WTC11 (cell line): ENCODE measurements at regions not wholly inside any gene's neighbourhood (a gene's known extent, or its start where the extent isn't known, plus 50 kb on each side); places are given as distances from the start of the nearest gene placed in this dataset.

ENCODE experiments used
- ATAC-seq: fragments of 200-7000 bp; cut with Tn5 transposase; 2 replicates; pipeline ENCODE4 v1.10.0; 2021; ENCODE audit warnings: mild to moderate bottlenecking, moderate library complexity
- CTCF ChIA-PET: fragments of 300-600 bp; sonication (Branson Sonifier 250); formaldehyde crosslinking; loops from one replicate; lab custom pipeline; 2021; ENCODE audit warnings: antibody characterized with exemption; lab: Charles Lee
- POLR2A ChIA-PET: fragments of 350-600 bp; sonication (Branson Sonifier 250); formaldehyde crosslinking; loops from one replicate; lab custom pipeline; 2021; ENCODE audit warnings: antibody characterized with exemption; lab: Charles Lee
- DNase-seq: peaks from one replicate; pipeline ENCODE4 v3.0.0; 2021; ENCODE audit warnings: low spot score
- H3K27ac Mint-ChIP-seq: 2 replicates; pipeline ENCODE4 v1.8.0; 2021; ENCODE audit warnings: mixed read lengths
- H3K27me3 Mint-ChIP-seq: 2 replicates; pipeline ENCODE4 v1.8.0; 2021; ENCODE audit warnings: low read depth, mild to moderate bottlenecking, moderate library complexity, mixed read lengths
- H3K36me3 Mint-ChIP-seq: 2 replicates; pipeline ENCODE4 v1.8.0; 2021; ENCODE audit warnings: mixed read lengths
- H3K4me1 Mint-ChIP-seq: 2 replicates; pipeline ENCODE4 v1.8.0; 2022; ENCODE audit warnings: mixed read lengths
- H3K4me3 Mint-ChIP-seq: 2 replicates; pipeline ENCODE4 v1.8.0; 2021; ENCODE audit warnings: mild to moderate bottlenecking, moderate library complexity, mixed read lengths
- H3K9me3 Mint-ChIP-seq: 2 replicates; pipeline ENCODE4 v1.8.0; 2021; ENCODE audit warnings: mixed read lengths
- EMX1 ChIP-seq: fragments of 250-450 bp; sonication (Bioruptor Pico); IDR thresholded peaks from 2 replicates; pipeline ENCODE4 v1.8.0; 2021; ENCODE audit warnings: mild to moderate bottlenecking
- FOXK1 ChIP-seq: sonication (generic); formaldehyde crosslinking; IDR thresholded peaks from 2 replicates; pipeline ENCODE4 v1.8.0; 2022; ENCODE audit warnings: mild to moderate bottlenecking, moderate library complexity, missing genetic modification reagents
- HMGA2 ChIP-seq: fragments of 250-450 bp; sonication (Bioruptor Pico); IDR thresholded peaks from 2 replicates; pipeline ENCODE4 v1.4.0; 2021; ENCODE audit warnings: mild to moderate bottlenecking, moderate library complexity
- MXD4 ChIP-seq: fragments of 250-450 bp; sonication (Bioruptor Pico); IDR thresholded peaks from 2 replicates; pipeline ENCODE4 v1.8.0; 2021; ENCODE audit warnings: mild to moderate bottlenecking, moderate library complexity, borderline replicate concordance
- RORB ChIP-seq: fragments of 250-450 bp; sonication (Bioruptor Pico); IDR thresholded peaks from 2 replicates; pipeline ENCODE4 v1.9.0; 2021; ENCODE audit warnings: mild to moderate bottlenecking
- SP1 ChIP-seq: sonication (generic); formaldehyde crosslinking; conservative IDR thresholded peaks from 2 replicates; pipeline ENCODE4 v1.8.1; 2022; ENCODE audit warnings: missing genetic modification reagents
- TCF7 ChIP-seq: sonication (generic); formaldehyde crosslinking; IDR thresholded peaks from 2 replicates; pipeline ENCODE4 v1.8.0; 2022; ENCODE audit warnings: mild to moderate bottlenecking, low read depth, missing genetic modification reagents, moderate library complexity
- TEAD1 ChIP-seq: sonication (generic); formaldehyde crosslinking; IDR thresholded peaks from 2 replicates; pipeline ENCODE4 v1.8.0; 2022; ENCODE audit warnings: mild to moderate bottlenecking, missing genetic modification reagents
- TP53 ChIP-seq: sonication (generic); formaldehyde crosslinking; IDR thresholded peaks from 2 replicates; pipeline ENCODE4 v1.8.1; 2023; ENCODE audit warnings: mild to moderate bottlenecking, missing genetic modification reagents
- ZNF671 ChIP-seq: fragments of 250-450 bp; sonication (Bioruptor Pico); IDR thresholded peaks from 2 replicates; pipeline ENCODE4 v1.8.0; 2021; ENCODE audit warnings: mild to moderate bottlenecking
- TF ChIP-seq, protein P1 (sequence below): sonication (generic); formaldehyde crosslinking; IDR thresholded peaks from 2 replicates; pipeline ENCODE4 v1.8.1; 2023; ENCODE audit warnings: mild to moderate bottlenecking, missing genetic modification reagents
- TF ChIP-seq, protein P2 (sequence below): sonication (generic); formaldehyde crosslinking; conservative IDR thresholded peaks from 2 replicates; pipeline ENCODE4 v1.8.1; 2022; ENCODE audit warnings: mild to moderate bottlenecking, missing genetic modification reagents
- TF ChIP-seq, protein P3 (sequence below): sonication (generic); formaldehyde crosslinking; IDR thresholded peaks from 2 replicates; pipeline ENCODE4 v1.8.0; 2022; ENCODE audit warnings: missing genetic modification reagents
- TF ChIP-seq, protein P4 (sequence below): sonication (generic); formaldehyde crosslinking; IDR thresholded peaks from 2 replicates; pipeline ENCODE4 v1.8.0; 2022; ENCODE audit warnings: mild to moderate bottlenecking, missing genetic modification reagents
- TF ChIP-seq, protein P5 (sequence below): fragments of 250-450 bp; sonication (Bioruptor Pico); conservative IDR thresholded peaks from 2 replicates; pipeline ENCODE4 v1.9.0; 2021; ENCODE audit warnings: mild to moderate bottlenecking

DNA sequence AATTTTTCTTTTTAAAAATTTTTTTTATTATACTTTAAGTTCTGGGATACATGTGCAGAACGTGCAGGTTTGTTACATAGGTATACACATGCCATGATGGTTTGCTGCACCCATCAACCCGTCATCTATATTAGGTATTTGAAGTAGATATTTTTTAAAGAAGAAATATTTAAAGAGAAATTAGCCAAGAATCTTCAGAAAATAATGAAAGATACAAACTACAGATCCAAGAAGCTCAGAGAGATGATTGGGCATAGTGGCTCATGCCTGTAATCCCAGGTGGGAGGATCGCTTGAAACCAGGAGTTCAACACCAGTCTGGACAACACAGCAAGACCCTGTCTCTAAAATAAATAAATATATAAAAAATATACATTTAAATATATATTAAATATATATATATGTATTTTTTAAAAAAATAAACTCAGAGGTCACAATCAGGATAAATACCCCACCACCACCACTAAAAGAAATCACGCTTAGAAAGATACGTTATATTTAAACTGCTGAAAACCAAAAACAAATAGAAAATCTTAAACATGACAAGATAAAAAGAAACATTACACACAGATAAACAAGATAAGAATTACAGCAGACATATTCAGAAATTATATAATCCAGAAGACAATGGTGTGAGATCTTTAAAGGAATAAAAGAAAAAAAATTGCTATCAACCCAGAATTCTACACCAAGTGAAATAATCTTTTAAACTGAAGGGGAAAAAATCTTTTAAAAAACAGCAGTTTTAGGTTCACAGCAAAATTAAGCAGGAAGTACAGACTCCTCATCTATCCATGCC is 57.5 kb downstream of the CSF2 start:
- H3K9me3 Mint-ChIP-seq, result no peaks in the 10 kb centered on the region
- H3K27ac Mint-ChIP-seq, result no peak overlapping the region
- peaks cover 2% of the 10 kb centered on the region; the same call in 1 of the 2 replicates for H3K27me3 Mint-ChIP-seq
- ChIA-PET CTCF (no interaction called here), POLR2A (interaction anchor here (0.5 kb wide), 1 partner anchor 70 kb away, joined by 3 read pairs; no protein-coding TSS in a partner anchor)
- H3K36me3 Mint-ChIP-seq, result no peaks in the 10 kb centered on the region
- TF ChIP-seq HMGA2 (CRISPR knock-in tag) (peak; percentile 28; the same call in 1 of the 2 replicates), TEAD1 (no peak)
- TF ChIP-seq, protein P1, sequence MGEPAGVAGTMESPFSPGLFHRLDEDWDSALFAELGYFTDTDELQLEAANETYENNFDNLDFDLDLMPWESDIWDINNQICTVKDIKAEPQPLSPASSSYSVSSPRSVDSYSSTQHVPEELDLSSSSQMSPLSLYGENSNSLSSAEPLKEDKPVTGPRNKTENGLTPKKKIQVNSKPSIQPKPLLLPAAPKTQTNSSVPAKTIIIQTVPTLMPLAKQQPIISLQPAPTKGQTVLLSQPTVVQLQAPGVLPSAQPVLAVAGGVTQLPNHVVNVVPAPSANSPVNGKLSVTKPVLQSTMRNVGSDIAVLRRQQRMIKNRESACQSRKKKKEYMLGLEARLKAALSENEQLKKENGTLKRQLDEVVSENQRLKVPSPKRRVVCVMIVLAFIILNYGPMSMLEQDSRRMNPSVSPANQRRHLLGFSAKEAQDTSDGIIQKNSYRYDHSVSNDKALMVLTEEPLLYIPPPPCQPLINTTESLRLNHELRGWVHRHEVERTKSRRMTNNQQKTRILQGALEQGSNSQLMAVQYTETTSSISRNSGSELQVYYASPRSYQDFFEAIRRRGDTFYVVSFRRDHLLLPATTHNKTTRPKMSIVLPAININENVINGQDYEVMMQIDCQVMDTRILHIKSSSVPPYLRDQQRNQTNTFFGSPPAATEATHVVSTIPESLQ, result no peak
- no peak for ATAC-seq
- no peak overlapping the region for H3K4me3 Mint-ChIP-seq
- no peak for DNase-seq
- no peaks in the 10 kb centered on the region for H3K4me1 Mint-ChIP-seq

DNA sequence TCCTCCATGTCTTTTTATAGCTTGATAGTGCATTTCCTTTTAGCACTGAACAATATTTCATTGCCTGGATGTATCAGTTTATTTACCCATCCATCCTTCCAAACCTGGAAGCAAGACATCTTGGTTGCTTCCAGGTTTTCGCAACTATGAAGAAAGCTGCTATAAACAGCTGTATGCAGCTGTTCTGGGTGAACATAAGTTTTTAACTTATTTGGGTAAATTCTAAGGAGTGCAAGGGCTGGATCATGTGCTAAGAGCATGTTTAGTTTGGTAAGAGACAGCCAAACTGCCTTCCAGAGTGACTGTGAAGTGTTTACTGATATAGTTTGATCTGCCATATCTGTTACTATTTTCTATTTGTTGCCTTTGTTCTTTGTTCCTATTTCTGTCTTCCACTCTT is 58.5 kb downstream of the CSF2 start:
- Mint-ChIP-seq H3K36me3 (no peaks in the 10 kb centered on the region), H3K4me1 (no peaks in the 10 kb centered on the region), H3K4me3 (no peak overlapping the region), H3K9me3 (no peaks in the 10 kb centered on the region), H3K27ac (no peak overlapping the region), H3K27me3 (peaks cover 2% of the 10 kb centered on the region; the same call in 1 of the 2 replicates)
- CTCF ChIA-PET, result no interaction called here
- no peak for ATAC-seq
- DNase-seq, result no peak
- TF ChIP-seq MXD4 (CRISPR knock-in tag), result no peak
- TF ChIP-seq, all 79 proteins: peak for 0
- POLR2A ChIA-PET, result no interaction called here

DNA sequence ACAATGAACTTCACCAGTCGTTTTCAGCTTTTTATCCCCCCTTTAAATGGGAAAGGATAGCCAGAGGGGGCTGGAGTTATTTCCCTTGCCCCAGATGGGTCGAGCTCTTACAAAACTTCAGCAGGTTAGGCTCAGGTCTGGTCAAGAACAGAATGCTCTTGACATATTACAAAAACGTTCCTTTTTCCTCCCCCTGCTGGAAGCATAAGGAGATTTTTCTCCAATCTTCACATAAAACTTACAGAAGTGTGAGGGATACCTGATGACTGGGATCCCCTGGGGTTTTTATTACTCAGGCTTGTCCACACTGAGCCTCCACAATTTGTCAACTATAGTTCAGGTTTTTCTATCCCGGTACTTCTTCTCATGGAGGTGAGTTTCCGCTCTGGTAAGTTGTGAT is 60.8 kb downstream of the CSF2 start:
- H3K36me3 Mint-ChIP-seq, result no peaks in the 10 kb centered on the region
- no peaks in the 10 kb centered on the region; the same call in 1 of the 2 replicates for H3K27me3 Mint-ChIP-seq
- no peaks in the 10 kb centered on the region for H3K4me1 Mint-ChIP-seq
- CTCF ChIA-PET, result interaction anchor here (1.0 to 1.3 kb wide), 2 partner anchors 25 to 69 kb away, joined by 3 to 5 read pairs; no protein-coding TSS in a partner anchor
- TF ChIP-seq SP1 (CRISPR knock-in tag) (no peak), FOXK1 (CRISPR knock-in tag) (no peak)
- TF ChIP-seq, protein P2, sequence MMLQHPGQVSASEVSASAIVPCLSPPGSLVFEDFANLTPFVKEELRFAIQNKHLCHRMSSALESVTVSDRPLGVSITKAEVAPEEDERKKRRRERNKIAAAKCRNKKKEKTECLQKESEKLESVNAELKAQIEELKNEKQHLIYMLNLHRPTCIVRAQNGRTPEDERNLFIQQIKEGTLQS, result no peak
- TF ChIP-seq, protein P3, sequence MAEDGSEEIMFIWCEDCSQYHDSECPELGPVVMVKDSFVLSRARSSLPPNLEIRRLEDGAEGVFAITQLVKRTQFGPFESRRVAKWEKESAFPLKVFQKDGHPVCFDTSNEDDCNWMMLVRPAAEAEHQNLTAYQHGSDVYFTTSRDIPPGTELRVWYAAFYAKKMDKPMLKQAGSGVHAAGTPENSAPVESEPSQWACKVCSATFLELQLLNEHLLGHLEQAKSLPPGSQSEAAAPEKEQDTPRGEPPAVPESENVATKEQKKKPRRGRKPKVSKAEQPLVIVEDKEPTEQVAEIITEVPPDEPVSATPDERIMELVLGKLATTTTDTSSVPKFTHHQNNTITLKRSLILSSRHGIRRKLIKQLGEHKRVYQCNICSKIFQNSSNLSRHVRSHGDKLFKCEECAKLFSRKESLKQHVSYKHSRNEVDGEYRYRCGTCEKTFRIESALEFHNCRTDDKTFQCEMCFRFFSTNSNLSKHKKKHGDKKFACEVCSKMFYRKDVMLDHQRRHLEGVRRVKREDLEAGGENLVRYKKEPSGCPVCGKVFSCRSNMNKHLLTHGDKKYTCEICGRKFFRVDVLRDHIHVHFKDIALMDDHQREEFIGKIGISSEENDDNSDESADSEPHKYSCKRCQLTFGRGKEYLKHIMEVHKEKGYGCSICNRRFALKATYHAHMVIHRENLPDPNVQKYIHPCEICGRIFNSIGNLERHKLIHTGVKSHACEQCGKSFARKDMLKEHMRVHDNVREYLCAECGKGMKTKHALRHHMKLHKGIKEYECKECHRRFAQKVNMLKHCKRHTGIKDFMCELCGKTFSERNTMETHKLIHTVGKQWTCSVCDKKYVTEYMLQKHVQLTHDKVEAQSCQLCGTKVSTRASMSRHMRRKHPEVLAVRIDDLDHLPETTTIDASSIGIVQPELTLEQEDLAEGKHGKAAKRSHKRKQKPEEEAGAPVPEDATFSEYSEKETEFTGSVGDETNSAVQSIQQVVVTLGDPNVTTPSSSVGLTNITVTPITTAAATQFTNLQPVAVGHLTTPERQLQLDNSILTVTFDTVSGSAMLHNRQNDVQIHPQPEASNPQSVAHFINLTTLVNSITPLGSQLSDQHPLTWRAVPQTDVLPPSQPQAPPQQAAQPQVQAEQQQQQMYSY (CRISPR knock-in tag), result no peak
- H3K4me3 Mint-ChIP-seq, result no peak overlapping the region
- H3K9me3 Mint-ChIP-seq, result no peaks in the 10 kb centered on the region
- ATAC-seq, result no peak
- no peak overlapping the region for H3K27ac Mint-ChIP-seq
- POLR2A ChIA-PET, result no interaction called here
- no peak for DNase-seq

DNA sequence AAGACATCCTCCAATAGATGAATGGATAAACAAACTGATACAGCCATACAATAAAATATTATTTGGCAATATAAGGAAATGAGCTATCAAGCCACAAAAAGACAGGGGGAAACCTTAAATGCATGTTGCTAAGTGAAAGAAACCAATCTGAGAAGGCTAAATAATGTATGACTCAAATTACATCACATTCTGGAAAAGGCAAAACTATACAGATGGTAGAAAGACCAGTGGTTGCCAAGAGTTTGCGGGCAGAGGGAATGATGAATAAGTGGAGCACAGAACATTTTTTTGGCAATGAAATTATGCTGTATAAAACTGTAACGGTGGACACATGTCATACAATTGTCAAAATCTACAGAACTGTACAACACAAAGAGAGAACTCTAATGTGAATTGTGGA is 63.3 kb downstream of the CSF2 start:
- no peaks in the 10 kb centered on the region; the same call in 1 of the 2 replicates for H3K27me3 Mint-ChIP-seq
- H3K27ac Mint-ChIP-seq, result no peak overlapping the region
- CTCF ChIA-PET, result no interaction called here
- H3K36me3 Mint-ChIP-seq, result no peaks in the 10 kb centered on the region
- H3K9me3 Mint-ChIP-seq, result peaks cover 20% of the 10 kb centered on the region
- DNase-seq (no peak), ATAC-seq (no peak)
- no peak overlapping the region for H3K4me3 Mint-ChIP-seq
- POLR2A ChIA-PET, result no interaction called here
- no peaks in the 10 kb centered on the region for H3K4me1 Mint-ChIP-seq
- TF ChIP-seq, protein P4, sequence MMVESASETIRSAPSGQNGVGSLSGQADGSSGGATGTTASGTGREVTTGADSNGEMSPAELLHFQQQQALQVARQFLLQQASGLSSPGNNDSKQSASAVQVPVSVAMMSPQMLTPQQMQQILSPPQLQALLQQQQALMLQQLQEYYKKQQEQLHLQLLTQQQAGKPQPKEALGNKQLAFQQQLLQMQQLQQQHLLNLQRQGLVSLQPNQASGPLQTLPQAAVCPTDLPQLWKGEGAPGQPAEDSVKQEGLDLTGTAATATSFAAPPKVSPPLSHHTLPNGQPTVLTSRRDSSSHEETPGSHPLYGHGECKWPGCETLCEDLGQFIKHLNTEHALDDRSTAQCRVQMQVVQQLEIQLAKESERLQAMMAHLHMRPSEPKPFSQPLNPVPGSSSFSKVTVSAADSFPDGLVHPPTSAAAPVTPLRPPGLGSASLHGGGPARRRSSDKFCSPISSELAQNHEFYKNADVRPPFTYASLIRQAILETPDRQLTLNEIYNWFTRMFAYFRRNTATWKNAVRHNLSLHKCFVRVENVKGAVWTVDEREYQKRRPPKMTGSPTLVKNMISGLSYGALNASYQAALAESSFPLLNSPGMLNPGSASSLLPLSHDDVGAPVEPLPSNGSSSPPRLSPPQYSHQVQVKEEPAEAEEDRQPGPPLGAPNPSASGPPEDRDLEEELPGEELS (CRISPR knock-in tag), result no peak
- TF ChIP-seq RORB (no peak), TP53 (CRISPR knock-in tag) (no peak), ZNF671 (CRISPR knock-in tag) (no peak), TCF7 (CRISPR knock-in tag) (no peak), EMX1 (CRISPR knock-in tag) (no peak), MXD4 (CRISPR knock-in tag) (no peak)
- TF ChIP-seq, protein P5, sequence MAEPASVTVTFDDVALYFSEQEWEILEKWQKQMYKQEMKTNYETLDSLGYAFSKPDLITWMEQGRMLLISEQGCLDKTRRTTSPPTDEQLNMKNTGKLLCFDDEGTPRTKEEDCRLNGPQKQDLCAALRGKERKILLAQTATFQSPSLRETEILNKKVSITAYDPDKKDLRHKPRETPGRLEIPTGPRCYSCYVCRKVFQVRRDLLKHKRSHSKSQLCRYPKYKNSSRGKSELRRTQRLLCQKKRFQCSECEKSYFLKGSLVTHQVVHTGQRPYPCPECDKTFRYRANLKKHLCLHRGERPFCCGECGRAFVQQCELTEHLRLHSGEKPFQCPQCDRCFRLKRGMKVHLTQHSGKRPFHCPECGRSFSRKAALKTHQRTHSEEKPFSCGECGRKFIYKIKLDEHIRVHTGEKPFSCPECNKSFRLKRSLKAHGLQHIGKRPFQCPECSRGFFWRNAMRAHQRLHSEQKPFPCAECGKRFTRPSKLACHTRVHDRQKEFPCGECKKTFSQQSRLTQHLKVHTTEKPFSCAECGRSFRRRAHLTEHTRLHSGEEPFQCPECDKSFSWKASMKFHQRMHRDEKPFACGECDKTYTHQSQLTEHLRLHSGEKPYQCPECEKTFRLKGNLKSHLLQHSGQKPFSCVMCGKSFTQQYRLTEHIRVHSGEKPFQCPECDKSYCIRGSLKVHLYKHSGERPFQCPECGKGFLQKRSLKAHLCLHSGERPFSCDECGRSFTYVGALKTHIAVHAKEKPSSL (CRISPR knock-in tag), result no peak
